Retinal pigment epithelial cell (primary cell): ENCODE measurements at regions not wholly inside any gene's neighbourhood (a gene's known extent, or its start where the extent isn't known, plus 50 kb on each side); places are given as distances from the start of the nearest gene placed in this dataset.

Experiments used
- DNase-seq: peaks from one replicate; pipeline ENCODE4 v3.0.0-alpha.2; 2010; ENCODE audit warnings: low read depth
- H3K4me3 ChIP-seq: 2 replicates; pipeline ENCODE4 v1.5.1; 2011; ENCODE audit warnings: mild to moderate bottlenecking, low read length, control low read depth, moderate library complexity
- TF ChIP-seq, protein P1 (sequence below): conservative IDR thresholded peaks from 2 replicates; pipeline ENCODE4 v1.5.1; 2011; ENCODE audit warnings: low read depth, low read length, control low read depth, inconsistent platforms

DNA sequence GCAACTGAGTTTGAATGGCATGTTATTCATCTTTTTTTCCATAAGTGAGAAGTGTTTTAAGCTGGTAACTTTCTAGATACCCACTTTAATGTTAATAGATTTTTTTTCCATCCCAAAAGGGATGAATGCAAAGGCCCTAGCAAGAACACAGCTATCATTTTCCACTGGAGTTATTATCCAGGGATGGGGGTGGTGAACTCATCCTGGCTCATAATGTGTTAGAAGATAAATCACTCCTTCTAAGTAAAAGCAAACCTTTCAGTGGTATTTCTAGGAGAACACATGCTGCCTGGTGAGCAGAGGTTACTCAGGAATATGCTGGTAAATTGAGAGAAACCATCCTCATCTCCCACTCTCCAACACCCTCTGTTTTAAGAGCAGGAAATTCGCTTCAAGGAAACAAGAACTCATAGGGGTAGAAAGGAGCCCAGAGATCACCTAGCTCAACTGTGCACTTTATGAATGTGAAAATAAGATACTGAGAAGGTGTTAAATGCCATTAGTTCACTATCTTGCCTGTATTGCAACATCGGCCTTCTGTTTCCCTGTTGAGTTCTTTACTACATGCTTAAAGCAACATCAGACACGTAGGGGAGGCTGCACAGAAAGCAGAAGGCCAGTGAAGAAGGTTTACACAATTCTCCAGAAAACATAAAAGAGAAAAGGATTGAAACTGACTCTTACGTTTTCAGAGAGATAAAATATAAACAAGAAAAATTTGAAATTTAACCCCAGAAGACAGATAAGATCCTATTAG, 264.0 kb upstream of the PRKCQ start:
- TF ChIP-seq, protein P1, sequence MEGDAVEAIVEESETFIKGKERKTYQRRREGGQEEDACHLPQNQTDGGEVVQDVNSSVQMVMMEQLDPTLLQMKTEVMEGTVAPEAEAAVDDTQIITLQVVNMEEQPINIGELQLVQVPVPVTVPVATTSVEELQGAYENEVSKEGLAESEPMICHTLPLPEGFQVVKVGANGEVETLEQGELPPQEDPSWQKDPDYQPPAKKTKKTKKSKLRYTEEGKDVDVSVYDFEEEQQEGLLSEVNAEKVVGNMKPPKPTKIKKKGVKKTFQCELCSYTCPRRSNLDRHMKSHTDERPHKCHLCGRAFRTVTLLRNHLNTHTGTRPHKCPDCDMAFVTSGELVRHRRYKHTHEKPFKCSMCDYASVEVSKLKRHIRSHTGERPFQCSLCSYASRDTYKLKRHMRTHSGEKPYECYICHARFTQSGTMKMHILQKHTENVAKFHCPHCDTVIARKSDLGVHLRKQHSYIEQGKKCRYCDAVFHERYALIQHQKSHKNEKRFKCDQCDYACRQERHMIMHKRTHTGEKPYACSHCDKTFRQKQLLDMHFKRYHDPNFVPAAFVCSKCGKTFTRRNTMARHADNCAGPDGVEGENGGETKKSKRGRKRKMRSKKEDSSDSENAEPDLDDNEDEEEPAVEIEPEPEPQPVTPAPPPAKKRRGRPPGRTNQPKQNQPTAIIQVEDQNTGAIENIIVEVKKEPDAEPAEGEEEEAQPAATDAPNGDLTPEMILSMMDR = no peak
- H3K4me3 ChIP-seq = no peak overlapping the region
- DNase-seq = no peak

DNA sequence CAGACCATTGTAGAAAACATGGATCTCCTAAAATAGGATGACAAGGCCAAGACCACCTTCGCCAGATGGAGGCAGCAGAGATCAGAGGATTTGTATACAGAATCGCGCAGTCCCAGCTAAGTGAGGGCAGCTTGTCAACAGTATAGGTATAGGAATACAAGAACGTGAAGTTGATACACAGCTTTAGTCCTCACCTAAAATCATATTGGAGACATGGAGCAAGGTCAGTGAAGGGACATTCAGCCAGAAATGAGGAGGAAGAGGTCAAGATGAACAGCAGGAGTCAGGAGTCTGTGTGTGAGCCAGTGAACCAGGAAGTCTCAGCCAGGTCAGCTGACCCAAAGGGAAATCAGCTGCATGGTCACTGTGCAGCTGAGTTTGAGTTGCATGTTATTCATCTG, 263.4 kb upstream of the PRKCQ start:
- TF ChIP-seq, protein P1 = no peak
- DNase-seq = no peak
- H3K4me3 ChIP-seq = no peak overlapping the region

DNA sequence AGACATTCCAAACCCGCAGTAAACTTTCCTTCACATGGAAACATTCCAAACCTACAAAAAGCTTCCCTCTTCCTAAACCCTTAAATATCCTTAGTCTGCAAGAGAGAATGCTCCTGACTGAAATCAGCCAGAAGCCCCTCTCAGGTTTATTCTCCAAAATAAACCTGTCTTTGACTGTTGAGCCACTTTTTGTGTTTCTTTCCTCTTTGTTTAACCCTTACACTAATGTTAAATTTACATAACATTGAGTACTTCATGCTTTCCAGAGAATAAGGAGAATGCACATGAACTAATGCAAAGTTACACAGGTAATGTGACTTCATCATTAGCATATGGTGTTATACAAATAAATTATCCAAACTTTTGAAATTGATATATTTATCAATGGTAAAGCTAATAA, 262.6 kb upstream of the PRKCQ start:
- no peak for DNase-seq
- TF ChIP-seq, protein P1 = no peak
- no peak overlapping the region for H3K4me3 ChIP-seq

DNA sequence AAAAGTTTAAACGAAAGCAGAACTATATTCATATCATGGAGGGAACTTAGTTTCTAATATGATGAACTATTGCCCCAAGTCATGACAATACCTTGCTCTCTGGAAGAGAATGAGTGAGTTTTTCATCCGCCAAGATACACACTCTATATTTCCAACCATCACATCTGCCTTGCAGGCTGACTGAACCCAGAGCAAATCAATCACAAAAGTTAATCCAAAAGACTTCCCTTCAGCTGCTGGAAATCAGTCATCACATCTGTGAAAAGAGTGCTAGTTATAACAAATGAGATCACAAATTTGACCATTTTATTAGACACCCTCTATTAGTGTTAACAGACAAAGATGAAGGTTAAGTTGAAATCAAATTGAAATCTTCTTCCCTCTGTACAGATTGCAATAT, 261.7 kb upstream of the PRKCQ start:
- H3K4me3 ChIP-seq = no peak overlapping the region
- TF ChIP-seq, protein P1 = no peak
- no peak for DNase-seq

DNA sequence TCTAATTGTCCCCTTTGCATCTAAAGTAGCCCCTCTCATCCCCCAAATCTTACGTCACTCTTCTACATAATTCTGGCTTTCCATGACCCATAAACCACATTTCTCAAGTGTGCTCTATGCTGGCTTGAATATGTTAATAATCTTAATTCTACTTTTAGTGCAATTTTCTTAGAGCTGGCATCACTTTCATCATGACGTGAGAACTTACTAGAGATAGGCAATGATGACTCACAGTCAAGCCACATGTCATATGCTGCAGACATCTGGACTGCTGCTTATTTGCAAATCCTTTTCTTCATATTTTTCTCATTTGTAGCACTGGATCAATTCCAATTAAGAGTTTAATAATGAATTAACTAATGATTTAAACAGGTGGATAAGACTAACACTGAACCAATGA, 260.7 kb upstream of the PRKCQ start:
- H3K4me3 ChIP-seq = no peak overlapping the region
- TF ChIP-seq, protein P1 = no peak
- DNase-seq = peak; percentile 56

DNA sequence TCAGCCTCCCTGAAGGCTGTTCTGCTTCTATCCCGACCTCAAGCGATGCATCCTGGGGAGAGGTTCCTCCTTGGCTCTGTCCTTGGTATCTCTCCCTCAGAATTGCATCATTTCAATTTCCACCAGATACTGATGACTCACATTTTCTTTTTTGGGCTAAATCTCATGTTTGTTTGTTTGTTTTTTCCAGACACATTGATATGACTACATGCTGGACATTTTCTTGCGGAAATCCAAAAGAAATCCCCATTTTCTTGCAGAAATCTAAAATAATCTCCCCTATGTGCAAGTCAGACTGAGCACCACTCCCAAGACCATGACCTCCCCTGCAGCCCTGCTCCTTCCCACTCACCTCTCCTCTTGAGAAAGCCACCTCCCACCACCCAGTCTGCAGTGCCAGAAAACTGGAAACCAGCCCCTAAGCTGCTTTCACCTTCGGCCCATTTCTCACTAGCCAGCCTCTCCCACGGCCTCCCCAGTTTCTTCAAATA, 260.2 kb upstream of the PRKCQ start:
- no peak for DNase-seq
- TF ChIP-seq, protein P1 = no peak
- no peak overlapping the region for H3K4me3 ChIP-seq

DNA sequence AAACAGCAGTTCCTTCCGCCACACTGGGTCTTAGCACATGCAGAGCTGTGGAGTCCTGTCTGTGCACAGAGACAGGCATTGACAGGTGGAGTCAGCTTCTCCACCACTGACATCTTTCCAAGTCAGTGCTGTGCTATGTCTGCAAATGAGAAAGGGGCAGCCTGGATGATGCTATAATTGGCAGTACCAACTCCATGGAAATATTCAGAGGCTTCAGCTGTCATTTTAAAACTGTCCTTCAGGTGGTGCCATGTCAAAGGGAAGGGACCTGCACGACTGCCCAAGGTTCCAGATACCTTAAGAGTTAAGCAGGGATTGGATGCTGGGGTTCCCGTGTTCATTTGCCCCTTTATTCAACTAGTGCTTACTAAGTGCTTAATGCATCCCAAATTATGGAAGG, 258.0 kb upstream of the PRKCQ start:
- DNase-seq = no peak
- TF ChIP-seq, protein P1 = no peak
- no peak overlapping the region for H3K4me3 ChIP-seq
